ENCODE measurements at regions not wholly inside any gene's neighbourhood (a gene's known extent, or its start where the extent isn't known, plus 50 kb on each side); places are given as distances from the start of the nearest gene placed in this dataset.

- no peak overlapping the region for H3K23ac ChIP-seq (ENCODE audit: insufficient read length)
- no peak for FAIRE-seq
- no peak for TF ChIP-seq RXRA (IDR thresholded peaks at IDR 0.05; ENCODE audit: insufficient read depth, low read depth, low read length)
- TF ChIP-seq MAX (IDR thresholded peaks at IDR 0.05) = no peak
- no peak for TF ChIP-seq POLR2AphosphoS5 (IDR thresholded peaks at IDR 0.05; ENCODE audit: low read depth, low read length)
- no peak for TF ChIP-seq TCF12 (IDR thresholded peaks at IDR 0.05; ENCODE audit: low read depth, low read length)
- no peak for TF ChIP-seq BACH1 (IDR thresholded peaks at IDR 0.05; ENCODE audit: low read length)
- no peak for TF ChIP-seq MAFK (IDR thresholded peaks at IDR 0.05; ENCODE audit: low read depth, low read length)
- no peak for TF ChIP-seq EGR1 (IDR thresholded peaks at IDR 0.05; ENCODE audit: borderline replicate concordance, low read depth, low read length)
- TF ChIP-seq RBBP5 (IDR thresholded peaks at IDR 0.05; ENCODE audit: borderline replicate concordance, low read depth, low read length) = no peak
- no peak for TF ChIP-seq PHF8 (conservative IDR thresholded peaks at IDR 0.05; ENCODE audit: low read depth, low read length)
- TF ChIP-seq CHD2 (IDR thresholded peaks at IDR 0.05; ENCODE audit: low read length) = no peak
- no peak for TF ChIP-seq TEAD4 (IDR thresholded peaks at IDR 0.05; ENCODE audit: low read depth, low read length)
- TF ChIP-seq HDAC6 (IDR thresholded peaks at IDR 0.05; ENCODE audit: low read depth, low read length) = no peak
- no peak for TF ChIP-seq HDAC2 (IDR thresholded peaks at IDR 0.05; ENCODE audit: borderline replicate concordance in 1 of 2, low read depth in 2 of 2, low read length in 2 of 2)
- no peak for TF ChIP-seq NRF1 (IDR thresholded peaks at IDR 0.05; ENCODE audit: low read depth, low read length)
- no peak for TF ChIP-seq SAP30 (IDR thresholded peaks at IDR 0.05; ENCODE audit: insufficient read depth, insufficient replicate concordance, low read length)
- no peak for TF ChIP-seq TAF1 (IDR thresholded peaks at IDR 0.05; ENCODE audit: low read depth, low read length)
These were observed 425.3 kb upstream of the ANKRD30A start for GRCh38 chr10:36700123-36700522.

More at GRCh38 chr10:36700123-36700522, 425.3 kb upstream of the ANKRD30A start:
- no peak overlapping the region for H3K4me3 ChIP-seq (ENCODE audit: extremely low read depth in 1 of 4, insufficient read depth in 2 of 4, low read depth in 3 of 4, low read length in 4 of 4)
- no peaks in the 10 kb centered on the region for H3K79me2 ChIP-seq (ENCODE audit: control insufficient read depth in 1 of 2, insufficient read depth in 2 of 2, low read length in 2 of 2)
- H2BK15ac ChIP-seq (ENCODE audit: low read length) = no peak overlapping the region
- H3K18ac ChIP-seq (ENCODE audit: extremely low read depth, low read length) = no peak overlapping the region
- H3K4ac ChIP-seq (replicated peaks; ENCODE audit: insufficient read length, low read depth, low read length) = no peak overlapping the region
- H3K4me1 ChIP-seq (replicated peaks in 1 of 4; ENCODE audit: control insufficient read depth in 3 of 4, insufficient read depth in 4 of 4, low read length in 3 of 4) = no peaks in the 10 kb centered on the region
- H2AFZ ChIP-seq (ENCODE audit: low read length) = no peak overlapping the region
- no peaks in the 10 kb centered on the region for H4K20me1 ChIP-seq (replicated peaks in 1 of 2; ENCODE audit: control insufficient read depth in 1 of 2, insufficient read depth in 2 of 2, low read length in 2 of 2)
- ChIA-PET CTCF (ENCODE audit: partially characterized antibody) (no interaction called here), POLR2A (ENCODE audit: partially characterized antibody) (no interaction called here)
- no peak overlapping the region for H2AK5ac ChIP-seq (ENCODE audit: low read depth, low read length)
- H3K56ac ChIP-seq (replicated peaks; ENCODE audit: insufficient read length, low read depth, low read length) = no peak overlapping the region
- no peaks in the 10 kb centered on the region for H3K27me3 ChIP-seq (replicated peaks in 1 of 4; ENCODE audit: control insufficient read depth in 3 of 4, extremely low read depth in 1 of 4, insufficient read depth in 3 of 4, low read length in 3 of 4)
- 89% methylated on average over 1 of the region's 1 CpG; no CpG with 5 or more reads in 1 of the 2 experiments for WGBS, 2 experiments (ENCODE audit: extremely low coverage in 1 of 2, insufficient coverage in 1 of 2, insufficient read length in 1 of 2, insufficient replicate concordance in 2 of 2, low coverage in 1 of 2, low lambda C conversion rate in 2 of 2, missing lambda C conversion rate in 1 of 2)
- H3K14ac ChIP-seq (ENCODE audit: insufficient read length) = no peak overlapping the region
- H3K79me1 ChIP-seq (ENCODE audit: low read depth, low read length) = no peaks in the 10 kb centered on the region
- no peak overlapping the region for H3K9ac ChIP-seq (replicated peaks in 1 of 4; ENCODE audit: extremely low read depth in 1 of 4, low read depth in 3 of 4, low read length in 3 of 4)
- no peak overlapping the region for H4K8ac ChIP-seq (ENCODE audit: extremely low read depth, insufficient read depth, low read length)
- H3K36me3 ChIP-seq (ENCODE audit: control insufficient read depth in 2 of 4, insufficient read depth in 4 of 4, low read length in 3 of 4) = no peaks in the 10 kb centered on the region; a peak in 1 of 8 replicates
- H2BK5ac ChIP-seq (ENCODE audit: low read depth, low read length) = no peak overlapping the region
- no peak overlapping the region for H3K27ac ChIP-seq (ENCODE audit: low read depth, low read length)
- no peaks in the 10 kb centered on the region for H3K23me2 ChIP-seq (ENCODE audit: low read depth, low read length)
- H2BK20ac ChIP-seq (ENCODE audit: low read length) = no peak overlapping the region
- no peak overlapping the region for H3K4me2 ChIP-seq (ENCODE audit: insufficient read depth in 1 of 2, low read depth in 2 of 2, low read length in 2 of 2)
- H3K9me3 ChIP-seq (ENCODE audit: insufficient read depth in 2 of 2, low read depth in 1 of 2, low read length in 1 of 2) = no peaks in the 10 kb centered on the region
- H4K5ac ChIP-seq (ENCODE audit: insufficient read length, low read depth, low read length) = no peak overlapping the region
- DNase-seq (ENCODE audit: low read depth in 1 of 2, low spot score in 2 of 2) = no peak
- no peak overlapping the region for H2BK120ac ChIP-seq (replicated peaks; ENCODE audit: low read depth, low read length)
- H2BK12ac ChIP-seq (ENCODE audit: low read depth, low read length) = no peak overlapping the region
- no peak overlapping the region for H4K91ac ChIP-seq (replicated peaks; ENCODE audit: insufficient read length, low read length)
